Central memory CD8-positive, alpha-beta T cell (primary cell): ENCODE measurements at regions not wholly inside any gene's neighbourhood (a gene's known extent, or its start where the extent isn't known, plus 50 kb on each side); places are given as distances from the start of the nearest gene placed in this dataset.

ENCODE experiments used
- ATAC-seq: fragments of 150-1000 bp; cut with Tn5 transposase; replicated peaks from 2 replicates; pipeline ENCODE4 v1.10.0; 2022; ENCODE audit warnings: mild to moderate bottlenecking, moderate FRiP score, moderate number of reproducible peaks; ENCODE audit not compliant: poor library complexity, severe bottlenecking; ENCODE audit errors: extremely low read depth
- DNase-seq, 2 donors: peaks; one replicate each; pipeline ENCODE4 v3.0.0; 2021; ENCODE audit warnings: low spot score in 2 of 2
- H3K27ac Mint-ChIP-seq: one replicate; pipeline ENCODE4 v1.8.0; 2022; ENCODE audit warnings: low read depth, mild to moderate bottlenecking, moderate library complexity, mixed read lengths
- H3K27me3 Mint-ChIP-seq: one replicate; pipeline ENCODE4 v1.8.0; 2022; ENCODE audit warnings: mixed read lengths
- H3K36me3 Mint-ChIP-seq: one replicate; pipeline ENCODE4 v1.8.0; 2022; ENCODE audit warnings: mild to moderate bottlenecking, moderate library complexity, mixed read lengths; ENCODE audit not compliant: insufficient read depth
- H3K4me1 Mint-ChIP-seq: one replicate; pipeline ENCODE4 v1.8.0; 2022; ENCODE audit warnings: mixed read lengths
- H3K4me3 Mint-ChIP-seq: one replicate; pipeline ENCODE4 v1.8.0; 2022; ENCODE audit warnings: mild to moderate bottlenecking, moderate library complexity, mixed read lengths
- H3K9me3 Mint-ChIP-seq: one replicate; pipeline ENCODE4 v1.8.0; 2022; ENCODE audit warnings: mixed read lengths

GRCh38 chr1:167145965-167146364 is 52.1 kb downstream of the STYXL2 start:
- no peak overlapping the region for H3K4me3 Mint-ChIP-seq
- H3K27ac Mint-ChIP-seq = no peak overlapping the region
- ATAC-seq (no peak), DNase-seq (no peak)
- H3K27me3 Mint-ChIP-seq = peaks cover 70% of the 10 kb centered on the region
- peaks cover 7% of the 10 kb centered on the region for H3K9me3 Mint-ChIP-seq
- H3K4me1 Mint-ChIP-seq = no peaks in the 10 kb centered on the region
- no peaks in the 10 kb centered on the region for H3K36me3 Mint-ChIP-seq

- peaks cover 7% of the 10 kb centered on the region for H3K9me3 Mint-ChIP-seq
- H3K27ac Mint-ChIP-seq = no peak overlapping the region
- H3K4me3 Mint-ChIP-seq = no peak overlapping the region
- peaks cover 77% of the 10 kb centered on the region for H3K27me3 Mint-ChIP-seq
- DNase-seq (no peak), ATAC-seq (no peak)
- no peaks in the 10 kb centered on the region for H3K4me1 Mint-ChIP-seq
- no peaks in the 10 kb centered on the region for H3K36me3 Mint-ChIP-seq
Observed at GRCh38 chr1:167146903-167147539, 53.1 kb downstream of the STYXL2 start.

GRCh38 chr1:167148421-167148820 is 54.5 kb downstream of the STYXL2 start:
- H3K9me3 Mint-ChIP-seq = peaks cover 7% of the 10 kb centered on the region
- peaks cover 79% of the 10 kb centered on the region for H3K27me3 Mint-ChIP-seq
- H3K27ac Mint-ChIP-seq = no peak overlapping the region

DNA sequence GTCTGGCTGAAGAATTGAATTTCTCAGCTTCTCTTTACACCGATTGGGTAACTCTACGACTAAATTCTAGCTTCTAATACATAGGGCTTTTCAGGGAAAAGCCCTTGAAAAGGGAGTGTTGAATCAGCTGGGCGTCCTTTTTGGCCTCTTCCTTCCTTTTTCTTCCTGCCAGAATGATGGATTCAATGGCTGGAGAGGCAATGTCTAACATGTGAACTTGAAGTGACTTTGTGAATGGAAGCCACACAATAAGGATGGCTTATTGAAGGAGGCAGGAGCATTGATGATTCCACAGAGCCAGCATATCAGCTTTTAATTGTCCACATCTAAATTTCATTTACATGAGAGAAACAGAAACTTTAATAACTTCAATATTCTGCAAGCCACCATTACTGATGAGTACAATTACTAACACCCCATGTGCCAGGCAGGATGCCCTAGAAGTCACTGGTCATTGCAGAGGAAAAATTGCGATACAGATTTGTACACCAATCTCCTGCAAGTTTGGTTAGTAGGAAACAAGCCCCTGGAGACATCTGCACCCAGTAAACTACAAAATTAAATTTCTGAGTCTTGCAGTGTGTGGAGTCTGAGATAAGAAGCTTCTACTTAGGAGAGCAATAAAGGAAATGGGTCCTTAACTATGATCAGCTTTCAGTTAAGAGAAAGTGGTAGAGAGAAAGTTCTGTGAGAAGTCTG is 56.1 kb downstream of the STYXL2 start:
- Mint-ChIP-seq H3K27me3 (peaks cover 70% of the 10 kb centered on the region), H3K27ac (no peak overlapping the region), H3K4me1 (no peaks in the 10 kb centered on the region), H3K4me3 (no peak overlapping the region), H3K9me3 (peaks cover 7% of the 10 kb centered on the region), H3K36me3 (no peaks in the 10 kb centered on the region)
- no peak for ATAC-seq
- DNase-seq = no peak

More at GRCh38 chr1:167148421-167148820, 54.5 kb downstream of the STYXL2 start:
- no peaks in the 10 kb centered on the region for H3K4me1 Mint-ChIP-seq
- no peaks in the 10 kb centered on the region for H3K36me3 Mint-ChIP-seq
- ATAC-seq = no peak
- DNase-seq = no peak
- no peak overlapping the region for H3K4me3 Mint-ChIP-seq

GRCh38 chr1:167150492-167150833 is 56.6 kb downstream of the STYXL2 start:
- ATAC-seq (no peak), DNase-seq (no peak)
- Mint-ChIP-seq H3K27ac (no peak overlapping the region), H3K36me3 (no peaks in the 10 kb centered on the region), H3K27me3 (peaks cover 65% of the 10 kb centered on the region), H3K4me1 (no peaks in the 10 kb centered on the region), H3K9me3 (peaks cover 7% of the 10 kb centered on the region), H3K4me3 (no peak overlapping the region)

DNA sequence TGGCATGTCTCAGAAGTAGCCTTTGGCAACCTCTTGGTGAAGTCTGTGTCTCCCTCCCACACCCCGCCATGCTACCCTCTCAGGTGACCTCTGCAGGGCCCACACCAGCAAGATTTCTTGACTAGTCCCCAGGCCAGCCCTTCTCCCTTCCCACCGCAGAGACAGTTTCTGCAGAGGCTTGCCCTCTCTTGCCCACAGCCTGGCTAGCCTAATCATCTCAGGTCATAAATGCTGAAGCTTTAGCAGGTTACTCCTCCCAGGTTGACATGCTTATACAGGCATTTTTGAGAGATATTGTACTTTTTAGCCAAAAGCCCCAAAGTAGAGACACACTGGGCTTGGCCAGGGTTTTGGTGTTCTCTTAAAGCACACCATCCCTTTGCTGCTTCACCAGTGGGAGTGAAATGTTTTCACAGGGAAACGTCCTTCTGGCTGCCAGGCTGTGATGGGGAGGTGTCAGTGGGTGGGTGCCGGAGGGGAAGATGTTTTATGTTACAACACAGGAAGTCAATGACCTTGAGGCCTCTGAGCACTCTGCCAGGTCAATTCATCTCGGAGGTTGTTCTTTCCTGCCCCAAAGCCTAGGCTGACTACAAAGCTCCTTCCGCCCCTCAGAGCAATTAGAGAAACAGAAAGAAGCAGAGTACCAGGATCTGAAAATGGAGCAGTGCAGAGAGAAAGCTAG is 58.5 kb downstream of the STYXL2 start:
- peaks cover 3% of the 10 kb centered on the region for H3K9me3 Mint-ChIP-seq
- ATAC-seq = no peak
- DNase-seq = no peak
- H3K36me3 Mint-ChIP-seq = no peaks in the 10 kb centered on the region
- H3K4me1 Mint-ChIP-seq = no peaks in the 10 kb centered on the region
- no peak overlapping the region for H3K27ac Mint-ChIP-seq
- H3K4me3 Mint-ChIP-seq = no peak overlapping the region
- H3K27me3 Mint-ChIP-seq = peaks cover 46% of the 10 kb centered on the region

DNA sequence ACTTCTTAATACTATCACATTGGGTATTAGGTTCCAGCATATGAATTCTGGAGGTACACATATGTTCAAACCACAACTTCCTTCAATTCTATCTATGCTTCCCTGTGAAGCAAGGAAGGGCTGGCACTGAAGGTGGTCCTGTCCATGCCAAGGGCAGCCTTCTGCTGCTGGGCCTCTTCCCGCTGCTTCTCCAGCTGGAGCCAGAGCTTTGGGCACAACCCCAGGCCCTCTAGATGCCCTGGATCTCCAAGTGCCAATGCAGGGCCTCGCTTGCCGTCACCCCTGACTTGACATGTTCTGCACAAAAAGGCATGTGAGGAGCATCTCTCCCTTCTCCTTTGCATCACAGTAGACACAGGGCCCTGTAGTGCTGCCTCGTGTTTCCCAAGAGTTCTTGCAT is 62.6 kb downstream of the STYXL2 start:
- no peaks in the 10 kb centered on the region for H3K4me1 Mint-ChIP-seq
- ATAC-seq (no peak), DNase-seq (no peak)
- H3K27me3 Mint-ChIP-seq = peaks cover 11% of the 10 kb centered on the region
- no peak overlapping the region for H3K4me3 Mint-ChIP-seq
- no peaks in the 10 kb centered on the region for H3K9me3 Mint-ChIP-seq
- no peak overlapping the region for H3K27ac Mint-ChIP-seq
- no peaks in the 10 kb centered on the region for H3K36me3 Mint-ChIP-seq

DNA sequence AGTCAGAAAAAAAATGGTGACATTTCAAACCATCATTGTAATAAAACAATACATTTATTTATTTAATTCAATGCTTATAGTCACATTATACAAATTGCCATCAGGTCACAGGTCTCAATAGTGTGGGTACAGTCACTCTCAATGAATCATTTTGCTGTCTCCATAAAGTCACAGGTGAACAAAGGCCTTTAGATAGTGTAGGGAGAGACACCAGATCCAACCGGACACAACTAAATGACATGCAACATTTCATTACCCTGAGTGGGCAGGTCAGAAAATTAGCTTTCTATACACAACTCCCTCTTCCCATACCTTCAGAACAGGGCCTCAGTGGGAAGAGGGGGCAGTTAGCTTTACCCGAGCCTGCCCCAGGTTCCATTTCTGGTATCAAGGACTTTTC is 63.2 kb downstream of the STYXL2 start:
- Mint-ChIP-seq H3K27me3 (peaks cover 5% of the 10 kb centered on the region), H3K36me3 (no peaks in the 10 kb centered on the region), H3K9me3 (no peaks in the 10 kb centered on the region), H3K4me3 (no peak overlapping the region), H3K4me1 (no peaks in the 10 kb centered on the region), H3K27ac (no peak overlapping the region)
- no peak for DNase-seq
- no peak for ATAC-seq

DNA sequence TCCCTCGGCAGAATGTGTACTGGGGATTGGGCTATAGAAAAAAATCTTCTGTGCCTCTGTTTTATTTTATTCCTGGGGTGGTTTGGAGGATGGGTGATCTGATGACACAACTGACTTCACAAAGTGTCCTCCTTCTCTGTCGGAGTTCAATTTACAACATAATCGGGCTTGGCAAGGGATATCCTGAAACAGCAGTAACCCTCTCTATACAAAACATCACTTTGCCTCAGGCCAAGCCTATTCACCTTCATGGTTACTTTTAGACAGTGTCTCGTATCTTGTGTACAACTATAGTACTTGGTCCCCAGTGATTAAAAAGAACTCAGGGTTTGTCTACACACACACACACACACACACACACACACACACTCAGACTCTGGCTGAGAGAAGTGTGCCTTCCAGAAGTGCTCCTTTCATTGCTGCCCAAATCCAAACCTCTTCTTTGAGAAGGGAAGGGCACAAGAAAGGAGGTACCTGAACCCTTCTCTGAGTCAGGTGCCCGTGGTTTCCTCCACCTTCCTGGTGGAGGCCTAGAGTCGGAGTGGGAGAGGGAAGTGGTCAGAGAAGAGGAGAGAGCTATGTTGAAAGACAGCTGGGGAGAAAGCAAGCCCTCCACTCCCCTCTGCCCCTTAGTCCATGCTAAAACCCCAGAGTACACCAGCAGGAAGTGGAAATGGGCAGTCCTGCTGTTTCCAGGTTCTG is 62.4 kb upstream of the POU2F1 start:
- Mint-ChIP-seq H3K27ac (no peak overlapping the region), H3K9me3 (no peaks in the 10 kb centered on the region), H3K4me3 (no peak overlapping the region), H3K36me3 (no peaks in the 10 kb centered on the region), H3K27me3 (no peaks in the 10 kb centered on the region), H3K4me1 (no peaks in the 10 kb centered on the region)
- no peak for DNase-seq
- ATAC-seq = no peak

DNA sequence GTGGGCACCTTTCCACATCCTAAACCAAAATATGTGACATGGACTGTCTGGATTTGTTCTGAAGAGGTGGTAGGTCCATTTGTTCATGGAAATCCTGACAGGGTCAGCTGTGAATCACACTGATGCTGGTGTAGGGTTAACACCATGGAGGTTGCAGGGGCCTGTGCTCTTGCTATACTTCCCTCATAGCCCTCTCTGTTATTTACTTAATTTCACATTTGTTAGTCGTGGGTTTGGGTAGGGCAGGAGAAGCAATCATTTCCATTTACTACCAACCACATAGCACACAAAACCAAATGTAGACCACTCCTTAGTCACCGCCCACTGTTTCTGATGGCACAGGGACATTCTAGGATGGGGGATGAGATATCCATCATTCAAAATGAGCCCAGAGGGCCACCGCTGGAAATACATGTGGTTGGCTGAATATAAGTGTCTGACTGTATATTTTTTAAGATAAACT is 61.8 kb upstream of the POU2F1 start:
- Mint-ChIP-seq H3K4me1 (no peaks in the 10 kb centered on the region), H3K36me3 (no peaks in the 10 kb centered on the region), H3K9me3 (no peaks in the 10 kb centered on the region), H3K27ac (no peak overlapping the region), H3K4me3 (no peak overlapping the region), H3K27me3 (peaks cover 4% of the 10 kb centered on the region)
- DNase-seq (no peak), ATAC-seq (no peak)

- Mint-ChIP-seq H3K9me3 (no peaks in the 10 kb centered on the region), H3K4me3 (no peak overlapping the region), H3K36me3 (no peaks in the 10 kb centered on the region), H3K27ac (no peak overlapping the region), H3K4me1 (no peaks in the 10 kb centered on the region), H3K27me3 (peaks cover 13% of the 10 kb centered on the region)
- DNase-seq (no peak), ATAC-seq (no peak)
Observed at GRCh38 chr1:167159782-167160181, 60.9 kb upstream of the POU2F1 start.

DNA sequence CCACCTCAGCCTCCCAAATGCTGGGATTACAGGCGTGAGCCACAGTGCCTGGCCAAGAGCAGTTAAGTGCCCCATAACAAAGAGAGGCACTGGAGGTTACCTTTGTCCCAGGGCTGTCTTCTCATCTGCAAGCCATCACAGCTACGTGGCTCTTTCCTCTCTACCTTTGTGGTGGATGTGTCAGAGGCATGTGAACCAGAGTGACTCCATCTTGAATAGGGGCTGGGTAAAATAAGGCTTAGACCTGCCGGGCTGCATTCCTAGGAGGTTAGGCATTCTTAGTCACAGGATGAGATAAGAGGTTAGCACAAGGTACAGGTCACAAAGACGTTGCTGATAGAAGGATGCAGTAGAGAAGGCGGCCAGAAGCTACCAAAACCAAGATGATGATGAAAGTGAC is 59.4 kb upstream of the POU2F1 start:
- H3K27me3 Mint-ChIP-seq = peaks cover 22% of the 10 kb centered on the region
- H3K4me3 Mint-ChIP-seq = no peak overlapping the region
- no peaks in the 10 kb centered on the region for H3K36me3 Mint-ChIP-seq
- H3K4me1 Mint-ChIP-seq = no peaks in the 10 kb centered on the region
- no peaks in the 10 kb centered on the region for H3K9me3 Mint-ChIP-seq
- no peak for ATAC-seq
- H3K27ac Mint-ChIP-seq = no peak overlapping the region
- DNase-seq = no peak
